DOHH2 (cell line): ENCODE measurements at regions not wholly inside any gene's neighbourhood (a gene's known extent, or its start where the extent isn't known, plus 50 kb on each side); places are given as distances from the start of the nearest gene placed in this dataset.

Experiments
- H3F3A ChIP-seq: fragments of 200-600 bp; sonication (generic), shearing (Covaris generic); 2 replicates; pipeline ENCODE4 v1.6.0; 2016; ENCODE audit warnings: antibody characterized with exemption, mild to moderate bottlenecking; ENCODE audit not compliant: control insufficient read depth, insufficient read depth
- H3K27ac ChIP-seq: fragments of 200-600 bp; sonication (generic); 2 replicates; pipeline ENCODE4 v1.5.1; 2014; ENCODE audit warnings: low read depth, mild to moderate bottlenecking, low read length, moderate library complexity
- H3K27me3 ChIP-seq: fragments of 200-600 bp; sonication (generic); 2 replicates; pipeline ENCODE4 v1.6.1; 2014; ENCODE audit warnings: mild to moderate bottlenecking, low read length, mixed read lengths; ENCODE audit not compliant: control insufficient read depth
- H3K36me3 ChIP-seq: fragments of 200-600 bp; sonication (generic); 2 replicates; pipeline ENCODE4 v1.6.1; 2014; ENCODE audit warnings: mild to moderate bottlenecking, low read length, moderate library complexity, mixed read lengths; ENCODE audit not compliant: control insufficient read depth
- H3K4me1 ChIP-seq: fragments of 200-600 bp; sonication (generic); 2 replicates; pipeline ENCODE4 v1.6.1; 2014; ENCODE audit warnings: mild to moderate bottlenecking, low read length, mixed read lengths; ENCODE audit not compliant: control insufficient read depth
- H3K4me2 ChIP-seq: fragments of 200-600 bp; sonication (generic); 2 replicates; pipeline ENCODE4 v1.6.0; 2014; ENCODE audit warnings: mild to moderate bottlenecking, low read length, moderate library complexity
- H3K4me3 ChIP-seq: fragments of 200-600 bp; sonication (generic); 2 replicates; pipeline ENCODE4 v1.5.1; 2014; ENCODE audit warnings: mild to moderate bottlenecking, low read length, mixed read lengths
- H3K79me2 ChIP-seq: fragments of 200-600 bp; sonication (generic); 2 replicates; pipeline ENCODE4 v1.6.1; 2014; ENCODE audit warnings: mild to moderate bottlenecking, low read length, mixed read lengths; ENCODE audit not compliant: control insufficient read depth
- H3K9me2 ChIP-seq: fragments of 200-600 bp; sonication (generic); replicated peaks from 2 replicates; pipeline ENCODE4 v1.6.1; 2014; ENCODE audit warnings: mild to moderate bottlenecking, low read length, mixed read lengths; ENCODE audit not compliant: control insufficient read depth
- H3K9me3 ChIP-seq: fragments of 200-600 bp; sonication (generic); 2 replicates; pipeline ENCODE4 v1.6.1; 2014; ENCODE audit warnings: antibody characterized with exemption, low read length, mixed read lengths; ENCODE audit not compliant: control insufficient read depth, insufficient read depth
- H4K20me1 ChIP-seq: fragments of 200-600 bp; sonication (generic); 2 replicates; pipeline ENCODE4 v1.6.0; 2014; ENCODE audit warnings: low read depth, mild to moderate bottlenecking, antibody characterized with exemption, low read length, moderate library complexity; ENCODE audit not compliant: control insufficient read depth, insufficient read depth
- CTCF ChIP-seq: fragments of 200-600 bp; sonication (generic); IDR thresholded peaks from one replicate; pipeline ENCODE4 v1.5.1; 2014; ENCODE audit warnings: antibody characterized with exemption, mild to moderate bottlenecking, low read depth, low read length; ENCODE audit not compliant: poor library complexity, severe bottlenecking
- EZH2phosphoT487 ChIP-seq: fragments of 200-600 bp; sonication (generic); IDR thresholded peaks from 2 replicates; pipeline ENCODE4 v1.6.1; 2017; ENCODE audit warnings: borderline replicate concordance, mild to moderate bottlenecking, antibody characterized with exemption, low read length, moderate library complexity, mixed read lengths

GRCh38 chr6:129778793-129779192 lies 68.8 kb upstream of the ARHGAP18 start:
- Histone ChIP-seq H3F3A (no peaks in the 10 kb centered on the region), H4K20me1 (no peaks in the 10 kb centered on the region), H3K9me2 (no peaks in the 10 kb centered on the region; the same call in 1 of the 2 replicates), H3K4me1 (no peaks in the 10 kb centered on the region), H3K4me2 (no peak overlapping the region), H3K9me3 (peaks cover 3% of the 10 kb centered on the region; the same call in 1 of the 2 replicates), H3K27ac (no peak overlapping the region), H3K4me3 (no peak overlapping the region), H3K79me2 (no peaks in the 10 kb centered on the region), H3K36me3 (no peaks in the 10 kb centered on the region), H3K27me3 (no peaks in the 10 kb centered on the region)
- no peak for TF ChIP-seq CTCF

- Histone ChIP-seq H3K36me3 (no peaks in the 10 kb centered on the region), H3K4me2 (no peak overlapping the region), H3F3A (no peaks in the 10 kb centered on the region), H3K79me2 (no peaks in the 10 kb centered on the region), H3K4me1 (no peaks in the 10 kb centered on the region), H3K27ac (no peak overlapping the region), H3K4me3 (no peak overlapping the region), H4K20me1 (no peaks in the 10 kb centered on the region), H3K9me3 (peaks cover 3% of the 10 kb centered on the region; the same call in 1 of the 2 replicates), H3K27me3 (no peaks in the 10 kb centered on the region), H3K9me2 (no peaks in the 10 kb centered on the region; the same call in 1 of the 2 replicates)
- TF ChIP-seq EZH2phosphoT487 (no peak), CTCF (no peak)
Observed at GRCh38 chr6:129777371-129777770, 67.4 kb upstream of the ARHGAP18 start.

GRCh38 chr6:129776542-129777330 lies 66.8 kb upstream of the ARHGAP18 start:
- peaks cover 3% of the 10 kb centered on the region; the same call in 1 of the 2 replicates for H3K9me3 ChIP-seq
- no peak overlapping the region for H3K27ac ChIP-seq
- no peaks in the 10 kb centered on the region for H3K79me2 ChIP-seq
- H3K4me3 ChIP-seq = no peak overlapping the region
- no peaks in the 10 kb centered on the region; the same call in 1 of the 2 replicates for H3K27me3 ChIP-seq
- no peaks in the 10 kb centered on the region for H3F3A ChIP-seq
- H4K20me1 ChIP-seq = no peaks in the 10 kb centered on the region
- no peaks in the 10 kb centered on the region for H3K36me3 ChIP-seq
- no peak overlapping the region for H3K4me2 ChIP-seq
- H3K4me1 ChIP-seq = no peaks in the 10 kb centered on the region
- TF ChIP-seq CTCF (no peak), EZH2phosphoT487 (no peak)
- no peaks in the 10 kb centered on the region; the same call in 1 of the 2 replicates for H3K9me2 ChIP-seq
